Upper lobe of left lung (tissue), 4 donors: ENCODE measurements at regions not wholly inside any gene's neighbourhood (a gene's known extent, or its start where the extent isn't known, plus 50 kb on each side); places are given as distances from the start of the nearest gene placed in this dataset.

Experiments used
- CTCF ChIP-seq, 6 experiments: fragments of 450-650 bp in 4 of 6; fragments of 200-600 bp in 2 of 6; sonication (generic) in 2 of 6; IDR thresholded peaks; one replicate each; pipeline ENCODE4 v1.5.1; 2016 to 2019; ENCODE audit warnings: antibody characterized with exemption in 6 of 6
- EP300 ChIP-seq, 4 donors: sonication (generic); formaldehyde crosslinking; IDR thresholded peaks; one replicate each; pipeline ENCODE4 v1.5.1; 2017; ENCODE audit warnings: antibody characterized with exemption in 4 of 4, control low read depth in 2 of 4

- TF ChIP-seq CTCF (IDR thresholded peaks at IDR 0.05) (no peak), EP300 (IDR thresholded peaks at IDR 0.05) (no peak)
Measured at GRCh38 chr2:70371753-70372152, 69.9 kb upstream of the FAM136A start.
